ENCODE measurements at regions not wholly inside any gene's neighbourhood (a gene's known extent, or its start where the extent isn't known, plus 50 kb on each side); places are given as distances from the start of the nearest gene placed in this dataset.

DNA sequence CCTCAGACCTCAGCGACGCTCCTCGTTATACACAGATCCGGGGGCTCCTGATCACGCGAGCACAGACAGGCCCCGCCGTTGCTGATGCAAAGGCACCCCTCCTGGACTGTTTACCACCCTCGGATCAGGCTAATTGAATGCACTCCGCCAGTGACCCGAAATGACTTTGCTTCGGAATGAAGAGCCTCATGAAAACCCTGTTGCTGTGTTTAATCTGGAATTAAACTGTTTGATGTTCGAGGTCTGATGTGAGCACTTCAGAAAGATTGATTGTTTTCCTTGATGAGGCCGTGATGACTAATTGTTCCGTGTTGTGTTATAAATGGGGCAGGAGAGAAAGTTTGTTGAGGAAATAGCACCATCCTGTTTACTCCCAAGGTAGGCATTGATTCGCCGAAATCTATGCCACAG is 190.5 kb upstream of the PPP1R26 start:
- POLR2A ChIA-PET = interaction anchor here (0.9 kb wide), 1 partner anchor 14 kb away, joined by 4 read pairs; no protein-coding TSS in a partner anchor
- no TSS peak for BruUV-seq (replicated peaks)
- Histone ChIP-seq H3K79me2 (ENCODE audit: control insufficient read depth, insufficient read depth, low read length) (no peaks in the 10 kb centered on the region), H3K4me1 (replicated peaks in 1 of 2; ENCODE audit: control insufficient read depth in 2 of 2, insufficient read depth in 2 of 2, low read length in 2 of 2) (peaks cover 0 to 3% of the 10 kb centered on the region in 2 experiments; a peak in 1 of 5 replicates), H3K4me3 (no peak overlapping the region), H3K27ac (ENCODE audit: extremely low read depth, low read depth, low read length) (no peak overlapping the region), H3K27me3 (ENCODE audit: control insufficient read depth in 2 of 2, insufficient read depth in 2 of 2, low read length in 2 of 2) (peaks cover 23 to 47% of the 10 kb centered on the region in 2 experiments), H3K9ac (ENCODE audit: insufficient read depth in 1 of 2, low read depth in 2 of 2, low read length in 2 of 2) (no peak overlapping the region), H3K9me1 (ENCODE audit: control insufficient read depth, insufficient read depth, low read length) (no peaks in the 10 kb centered on the region), H3K9me3 (replicated peaks; ENCODE audit: control insufficient read depth, insufficient read depth, low read depth, low read length) (no peaks in the 10 kb centered on the region), H4K20me1 (replicated peaks; ENCODE audit: control insufficient read depth, insufficient read depth, low read length) (peaks cover 10% of the 10 kb centered on the region; the same call in 1 of the 2 replicates), H3K36me3 (ENCODE audit: control insufficient read depth, insufficient read depth, low read length) (no peaks in the 10 kb centered on the region), H2AFZ (ENCODE audit: low read depth, low read length) (no peak overlapping the region), H3K4me2 (ENCODE audit: insufficient read depth, low read length) (no peak overlapping the region)
- CTCF ChIA-PET (ENCODE audit: low intra/inter-chr PET ratio) = no interaction called here
- WGBS (ENCODE audit: insufficient coverage, low coverage, missing lambda C conversion rate) = under 1% methylated on average over 17 of the region's 17 CpGs
- FAIRE-seq (no peak), DNase-seq (ENCODE audit: extremely low read depth in 1 of 4, low spot score in 3 of 4) (no peak), ATAC-seq (no peak)
- TF ChIP-seq SMC3 (conservative IDR thresholded peaks at IDR 0.05; ENCODE audit: insufficient read depth, low read depth, low read length) = no peak
- TF ChIP-seq, protein P1, sequence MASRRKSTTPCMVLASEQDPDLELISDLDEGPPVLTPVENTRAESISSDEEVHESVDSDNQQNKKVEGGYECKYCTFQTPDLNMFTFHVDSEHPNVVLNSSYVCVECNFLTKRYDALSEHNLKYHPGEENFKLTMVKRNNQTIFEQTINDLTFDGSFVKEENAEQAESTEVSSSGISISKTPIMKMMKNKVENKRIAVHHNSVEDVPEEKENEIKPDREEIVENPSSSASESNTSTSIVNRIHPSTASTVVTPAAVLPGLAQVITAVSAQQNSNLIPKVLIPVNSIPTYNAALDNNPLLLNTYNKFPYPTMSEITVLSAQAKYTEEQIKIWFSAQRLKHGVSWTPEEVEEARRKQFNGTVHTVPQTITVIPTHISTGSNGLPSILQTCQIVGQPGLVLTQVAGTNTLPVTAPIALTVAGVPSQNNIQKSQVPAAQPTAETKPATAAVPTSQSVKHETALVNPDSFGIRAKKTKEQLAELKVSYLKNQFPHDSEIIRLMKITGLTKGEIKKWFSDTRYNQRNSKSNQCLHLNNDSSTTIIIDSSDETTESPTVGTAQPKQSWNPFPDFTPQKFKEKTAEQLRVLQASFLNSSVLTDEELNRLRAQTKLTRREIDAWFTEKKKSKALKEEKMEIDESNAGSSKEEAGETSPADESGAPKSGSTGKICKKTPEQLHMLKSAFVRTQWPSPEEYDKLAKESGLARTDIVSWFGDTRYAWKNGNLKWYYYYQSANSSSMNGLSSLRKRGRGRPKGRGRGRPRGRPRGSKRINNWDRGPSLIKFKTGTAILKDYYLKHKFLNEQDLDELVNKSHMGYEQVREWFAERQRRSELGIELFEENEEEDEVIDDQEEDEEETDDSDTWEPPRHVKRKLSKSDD (conservative IDR thresholded peaks at IDR 0.05; ENCODE audit: low read length) = no peak
- in situ Hi-C loops (cut with MboI) (no loop called here), intact Hi-C loops (cut with micrococcal nuclease) (no loop called here)

DNA sequence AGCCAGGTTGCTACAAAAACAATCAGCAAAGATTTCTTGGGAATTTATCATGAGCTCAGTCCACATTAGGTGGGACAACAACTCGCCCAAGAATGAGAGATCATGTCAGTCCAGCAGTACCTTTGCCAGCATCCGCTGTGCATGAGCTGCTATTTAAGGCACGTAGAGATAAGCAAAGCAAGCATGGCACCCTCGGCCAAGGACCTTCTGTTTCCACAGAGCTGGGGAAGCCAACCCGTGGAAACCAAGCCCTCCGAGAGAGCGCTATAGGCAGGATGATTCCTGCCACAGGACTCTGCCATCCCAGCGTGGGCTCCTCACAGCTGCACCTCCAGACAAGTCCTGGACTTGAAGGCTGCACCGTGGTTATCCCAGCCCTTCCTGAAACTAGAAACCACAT is 189.5 kb upstream of the PPP1R26 start:
- in situ Hi-C loops (cut with MboI) = no loop called here
- BruUV-seq (replicated peaks) = no TSS peak
- CTCF ChIA-PET (ENCODE audit: low intra/inter-chr PET ratio) = no interaction called here
- TF ChIP-seq, protein P2, sequence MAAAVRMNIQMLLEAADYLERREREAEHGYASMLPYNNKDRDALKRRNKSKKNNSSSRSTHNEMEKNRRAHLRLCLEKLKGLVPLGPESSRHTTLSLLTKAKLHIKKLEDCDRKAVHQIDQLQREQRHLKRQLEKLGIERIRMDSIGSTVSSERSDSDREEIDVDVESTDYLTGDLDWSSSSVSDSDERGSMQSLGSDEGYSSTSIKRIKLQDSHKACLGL (CRISPR knock-in tag; IDR thresholded peaks at IDR 0.05; ENCODE audit: borderline replicate concordance, poor library complexity, severe bottlenecking) = no peak
- TF ChIP-seq, protein P3, sequence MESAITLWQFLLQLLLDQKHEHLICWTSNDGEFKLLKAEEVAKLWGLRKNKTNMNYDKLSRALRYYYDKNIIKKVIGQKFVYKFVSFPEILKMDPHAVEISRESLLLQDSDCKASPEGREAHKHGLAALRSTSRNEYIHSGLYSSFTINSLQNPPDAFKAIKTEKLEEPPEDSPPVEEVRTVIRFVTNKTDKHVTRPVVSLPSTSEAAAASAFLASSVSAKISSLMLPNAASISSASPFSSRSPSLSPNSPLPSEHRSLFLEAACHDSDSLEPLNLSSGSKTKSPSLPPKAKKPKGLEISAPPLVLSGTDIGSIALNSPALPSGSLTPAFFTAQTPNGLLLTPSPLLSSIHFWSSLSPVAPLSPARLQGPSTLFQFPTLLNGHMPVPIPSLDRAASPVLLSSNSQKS (CRISPR knock-in tag; IDR thresholded peaks at IDR 0.05) = no peak
- TF ChIP-seq SIN3A (IDR thresholded peaks at IDR 0.05; ENCODE audit: borderline replicate concordance in 2 of 2, control insufficient read depth in 1 of 2, low read depth in 2 of 2, low read length in 2 of 2) = no peak
- no peak for TF ChIP-seq COPS2 (conservative IDR thresholded peaks at IDR 0.05)
- TF ChIP-seq MTA1 (IDR thresholded peaks at IDR 0.05; ENCODE audit: borderline replicate concordance) = no peak
- TF ChIP-seq NFRKB (IDR thresholded peaks at IDR 0.05; ENCODE audit: low read depth) = no peak
- TF ChIP-seq, protein P4, sequence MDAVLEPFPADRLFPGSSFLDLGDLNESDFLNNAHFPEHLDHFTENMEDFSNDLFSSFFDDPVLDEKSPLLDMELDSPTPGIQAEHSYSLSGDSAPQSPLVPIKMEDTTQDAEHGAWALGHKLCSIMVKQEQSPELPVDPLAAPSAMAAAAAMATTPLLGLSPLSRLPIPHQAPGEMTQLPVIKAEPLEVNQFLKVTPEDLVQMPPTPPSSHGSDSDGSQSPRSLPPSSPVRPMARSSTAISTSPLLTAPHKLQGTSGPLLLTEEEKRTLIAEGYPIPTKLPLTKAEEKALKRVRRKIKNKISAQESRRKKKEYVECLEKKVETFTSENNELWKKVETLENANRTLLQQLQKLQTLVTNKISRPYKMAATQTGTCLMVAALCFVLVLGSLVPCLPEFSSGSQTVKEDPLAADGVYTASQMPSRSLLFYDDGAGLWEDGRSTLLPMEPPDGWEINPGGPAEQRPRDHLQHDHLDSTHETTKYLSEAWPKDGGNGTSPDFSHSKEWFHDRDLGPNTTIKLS (IDR thresholded peaks at IDR 0.05; ENCODE audit: borderline replicate concordance, low read depth) = no peak

More for the DNA sequence above, 189.5 kb upstream of the PPP1R26 start:
- peaks cover 10% of the 10 kb centered on the region; the same call in 1 of the 2 replicates for H4K20me1 ChIP-seq (replicated peaks; ENCODE audit: control insufficient read depth, insufficient read depth, low read length)
- H3K79me2 ChIP-seq (ENCODE audit: control insufficient read depth, insufficient read depth, low read length) = no peaks in the 10 kb centered on the region
- no peaks in the 10 kb centered on the region for H3K9me1 ChIP-seq (ENCODE audit: control insufficient read depth, insufficient read depth, low read length)
- WGBS (ENCODE audit: insufficient coverage, low coverage, missing lambda C conversion rate) = 0% methylated on average over 9 of the region's 9 CpGs
- peaks cover 0 to 3% of the 10 kb centered on the region in 2 experiments; a peak in 1 of 5 replicates for H3K4me1 ChIP-seq (replicated peaks in 1 of 2; ENCODE audit: control insufficient read depth in 2 of 2, insufficient read depth in 2 of 2, low read length in 2 of 2)
- ATAC-seq = no peak
- DNase-seq (ENCODE audit: extremely low read depth in 1 of 4, low spot score in 3 of 4) = no peak
- no peak overlapping the region for H3K9ac ChIP-seq (ENCODE audit: insufficient read depth in 1 of 2, low read depth in 2 of 2, low read length in 2 of 2)
- intact Hi-C loops (cut with micrococcal nuclease) = no loop called here
- H3K9me3 ChIP-seq (replicated peaks; ENCODE audit: control insufficient read depth, insufficient read depth, low read depth, low read length) = no peaks in the 10 kb centered on the region
- H2AFZ ChIP-seq (ENCODE audit: low read depth, low read length) = no peak overlapping the region
- peaks cover 23 to 50% of the 10 kb centered on the region in 2 experiments for H3K27me3 ChIP-seq (ENCODE audit: control insufficient read depth in 2 of 2, insufficient read depth in 2 of 2, low read length in 2 of 2)
- H3K27ac ChIP-seq (ENCODE audit: extremely low read depth, low read depth, low read length) = no peak overlapping the region
- H3K4me3 ChIP-seq = no peak overlapping the region
- H3K36me3 ChIP-seq (ENCODE audit: control insufficient read depth, insufficient read depth, low read length) = no peaks in the 10 kb centered on the region
- POLR2A ChIA-PET = no interaction called here
- H3K4me2 ChIP-seq (ENCODE audit: insufficient read depth, low read length) = no peak overlapping the region
- FAIRE-seq = no peak

Measured in K562 (cell line).